Natural killer cell (primary cell): ENCODE measurements at regions not wholly inside any gene's neighbourhood (a gene's known extent, or its start where the extent isn't known, plus 50 kb on each side); places are given as distances from the start of the nearest gene placed in this dataset.

ENCODE experiments used
- ATAC-seq, 3 donors: fragments of 150-1000 bp in 2 of 3; fragments of 200-7000 bp in 1 of 3; cut with Tn5 transposase; 1 replicate in 1 of 3; 2 replicates in 2 of 3; pipeline ENCODE4 v1.10.0; 2021; ENCODE audit warnings: mild to moderate bottlenecking in 2 of 3, moderate library complexity in 2 of 3
- DNase-seq, 2 donors: peaks; one replicate each; pipeline versions ENCODE4 v3.0.0 to v3.0.0-alpha.2; 2013 to 2021; ENCODE audit warnings: mixed read lengths in 1 of 2
- H3K27ac ChIP-seq: one replicate; pipeline ENCODE4 v1.5.1; 2013; ENCODE audit warnings: mild to moderate bottlenecking, low read length
- H3K27me3 ChIP-seq: one replicate; pipeline ENCODE4 v1.6.1; 2013; ENCODE audit warnings: low read length; ENCODE audit not compliant: control insufficient read depth, insufficient read depth
- H3K36me3 ChIP-seq: one replicate; pipeline ENCODE4 v1.6.1; 2013; ENCODE audit warnings: low read length; ENCODE audit not compliant: control insufficient read depth, insufficient read depth
- H3K4me1 ChIP-seq: one replicate; pipeline ENCODE4 v1.6.1; 2013; ENCODE audit warnings: low read length; ENCODE audit not compliant: control insufficient read depth, insufficient read depth
- H3K4me3 ChIP-seq: one replicate; pipeline ENCODE4 v1.5.1; 2013; ENCODE audit warnings: low read length
- H3K9me3 ChIP-seq: one replicate; pipeline ENCODE4 v1.6.1; 2013; ENCODE audit warnings: low read length; ENCODE audit not compliant: control insufficient read depth, insufficient read depth
- H3K27ac Mint-ChIP-seq, 2 donors: one replicate each; pipeline ENCODE4 v1.8.0; 2022; ENCODE audit warnings: mild to moderate bottlenecking in 2 of 2, mixed read lengths in 2 of 2, moderate library complexity in 1 of 2
- H3K27me3 Mint-ChIP-seq, 2 donors: one replicate each; pipeline ENCODE4 v1.8.0; 2022; ENCODE audit warnings: low read depth in 2 of 2, mixed read lengths in 2 of 2
- H3K36me3 Mint-ChIP-seq: one replicate; pipeline ENCODE4 v1.8.0; 2022; ENCODE audit warnings: mixed read lengths
- H3K4me1 Mint-ChIP-seq, 2 donors: one replicate each; pipeline ENCODE4 v1.8.0; 2022; ENCODE audit warnings: mixed read lengths in 2 of 2
- H3K4me3 Mint-ChIP-seq: one replicate; pipeline ENCODE4 v1.8.0; 2022; ENCODE audit warnings: mild to moderate bottlenecking, moderate library complexity, mixed read lengths
- H3K9me3 Mint-ChIP-seq, 2 donors: one replicate each; pipeline ENCODE4 v1.8.0; 2022; ENCODE audit warnings: mixed read lengths in 2 of 2
- WGBS: methylation state at CpG from one replicate; pipeline ENCODE4 v1.1.7; 2013; ENCODE audit warnings: missing lambda C conversion rate; ENCODE audit not compliant: insufficient coverage; 5-methylcytosine and 5-hydroxymethylcytosine counted together
- intact Hi-C: fragments of 100-400 bp; cut with micrococcal nuclease; formaldehyde crosslinking; loops from one replicate; pipeline ENCODE4 v1.14.2; 2022
- TF ChIP-seq, protein P1 (sequence below): fragments of 200-600 bp; IDR thresholded peaks from one replicate; pipeline ENCODE4 v1.8.0; 2022; ENCODE audit warnings: antibody characterized with exemption

DNA sequence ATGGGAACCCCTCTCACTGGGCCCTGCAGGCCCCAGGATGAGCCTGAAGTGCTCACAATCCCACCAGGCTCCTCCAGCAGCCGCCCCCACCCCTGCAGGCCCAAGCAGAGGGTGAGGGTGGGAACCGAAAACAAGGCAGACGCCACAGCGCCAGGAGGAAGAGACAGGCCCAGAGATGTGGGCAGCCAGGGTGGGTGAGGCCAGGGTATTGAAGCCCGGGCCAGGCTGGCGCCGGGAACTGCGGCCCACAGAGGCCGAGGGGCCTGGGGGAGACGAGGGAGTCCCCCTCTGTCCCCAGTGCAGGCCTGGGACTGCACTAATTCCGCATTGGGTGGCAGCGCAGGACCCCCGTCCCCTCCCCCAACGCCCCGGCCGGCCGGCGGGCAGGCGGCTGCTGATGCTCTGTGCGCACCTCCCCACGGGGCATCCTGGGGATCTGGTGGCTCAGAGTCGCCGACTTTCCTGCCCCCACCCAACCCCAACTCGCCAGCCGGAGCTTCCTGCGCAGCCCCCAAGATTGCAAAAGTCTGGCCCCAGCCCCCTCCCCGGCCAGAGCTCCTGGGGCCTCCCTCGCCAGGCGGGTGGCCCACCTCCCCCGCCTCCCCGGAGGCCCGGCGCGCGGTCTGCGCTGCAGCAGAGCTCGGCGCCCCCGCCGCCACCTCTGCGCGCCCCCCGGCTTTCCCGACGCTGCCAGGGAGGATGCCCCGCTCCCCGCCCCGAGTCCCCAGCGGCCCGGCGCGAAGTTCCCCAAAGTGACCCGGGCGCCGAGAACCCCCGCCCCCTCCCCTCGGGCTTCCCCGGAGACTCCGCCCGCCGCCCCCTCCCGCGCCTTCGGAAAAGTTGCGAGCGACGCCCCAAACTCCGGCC, 107.8 kb downstream of the ENGASE start:
- Mint-ChIP-seq H3K4me3 (no peak overlapping the region), H3K4me1 (no peaks in the 10 kb centered on the region), H3K9me3 (no peaks in the 10 kb centered on the region), H3K27ac (no peak overlapping the region), H3K27me3 (peaks cover 26 to 30% of the 10 kb centered on the region in 2 donors), H3K36me3 (no peaks in the 10 kb centered on the region)
- H3K4me3 ChIP-seq, result no peak overlapping the region
- ATAC-seq (no peak), DNase-seq (no peak)
- intact Hi-C loops, result no loop called here
- H3K36me3 ChIP-seq, result no peaks in the 10 kb centered on the region
- peaks cover 3% of the 10 kb centered on the region for H3K27me3 ChIP-seq
- H3K9me3 ChIP-seq, result no peaks in the 10 kb centered on the region
- WGBS, result 5% methylated on average over 68 of the region's 68 CpGs
- TF ChIP-seq, protein P1, sequence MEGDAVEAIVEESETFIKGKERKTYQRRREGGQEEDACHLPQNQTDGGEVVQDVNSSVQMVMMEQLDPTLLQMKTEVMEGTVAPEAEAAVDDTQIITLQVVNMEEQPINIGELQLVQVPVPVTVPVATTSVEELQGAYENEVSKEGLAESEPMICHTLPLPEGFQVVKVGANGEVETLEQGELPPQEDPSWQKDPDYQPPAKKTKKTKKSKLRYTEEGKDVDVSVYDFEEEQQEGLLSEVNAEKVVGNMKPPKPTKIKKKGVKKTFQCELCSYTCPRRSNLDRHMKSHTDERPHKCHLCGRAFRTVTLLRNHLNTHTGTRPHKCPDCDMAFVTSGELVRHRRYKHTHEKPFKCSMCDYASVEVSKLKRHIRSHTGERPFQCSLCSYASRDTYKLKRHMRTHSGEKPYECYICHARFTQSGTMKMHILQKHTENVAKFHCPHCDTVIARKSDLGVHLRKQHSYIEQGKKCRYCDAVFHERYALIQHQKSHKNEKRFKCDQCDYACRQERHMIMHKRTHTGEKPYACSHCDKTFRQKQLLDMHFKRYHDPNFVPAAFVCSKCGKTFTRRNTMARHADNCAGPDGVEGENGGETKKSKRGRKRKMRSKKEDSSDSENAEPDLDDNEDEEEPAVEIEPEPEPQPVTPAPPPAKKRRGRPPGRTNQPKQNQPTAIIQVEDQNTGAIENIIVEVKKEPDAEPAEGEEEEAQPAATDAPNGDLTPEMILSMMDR, result no peak
- H3K4me1 ChIP-seq, result no peaks in the 10 kb centered on the region
- H3K27ac ChIP-seq, result no peak overlapping the region

DNA sequence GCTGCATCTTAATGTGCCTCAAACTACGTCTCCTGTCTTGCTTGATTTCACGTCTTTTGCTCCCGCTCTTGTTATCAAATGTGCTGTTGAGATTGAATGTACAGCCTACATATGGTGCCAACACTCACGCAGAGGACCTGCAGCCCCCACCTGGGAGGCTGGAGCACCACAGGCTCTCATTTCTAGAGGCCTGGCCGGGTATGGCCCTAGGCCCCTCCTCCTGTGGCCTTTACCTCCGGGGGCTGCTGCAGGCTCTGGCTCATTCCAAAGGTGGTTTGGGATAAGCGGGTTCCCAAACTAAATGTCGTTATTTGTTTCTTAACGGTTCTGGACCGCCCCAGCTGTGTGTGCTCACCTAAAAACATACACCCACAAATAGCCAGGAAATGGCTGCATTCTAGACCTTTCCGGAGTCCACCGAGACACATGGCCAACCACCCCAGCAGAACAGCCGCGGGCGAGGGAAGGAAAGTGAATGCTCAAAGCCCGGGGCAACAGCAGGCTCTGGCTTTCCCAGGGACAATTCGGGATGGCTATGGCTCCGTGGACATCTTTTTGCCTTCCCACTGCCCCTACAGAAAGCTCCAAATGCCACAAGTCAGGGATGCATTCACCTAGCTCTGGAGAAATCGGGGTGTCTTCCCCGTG, 105.9 kb downstream of the ENGASE start:
- ATAC-seq, result no peak
- H3K4me1 Mint-ChIP-seq, result no peaks in the 10 kb centered on the region
- intact Hi-C loops, result no loop called here
- no peaks in the 10 kb centered on the region for H3K36me3 ChIP-seq
- no peaks in the 10 kb centered on the region for H3K4me1 ChIP-seq
- 88% methylated on average over 20 of the region's 20 CpGs for WGBS
- H3K4me3 ChIP-seq, result no peak overlapping the region
- no peak overlapping the region for H3K4me3 Mint-ChIP-seq
- H3K27ac ChIP-seq, result no peak overlapping the region
- no peak for DNase-seq
- no peaks in the 10 kb centered on the region for H3K36me3 Mint-ChIP-seq
- TF ChIP-seq, protein P1, result no peak
- peaks cover 21 to 22% of the 10 kb centered on the region in 2 donors for H3K27me3 Mint-ChIP-seq
- H3K9me3 ChIP-seq, result no peaks in the 10 kb centered on the region
- H3K27ac Mint-ChIP-seq, result no peak overlapping the region
- no peaks in the 10 kb centered on the region for H3K9me3 Mint-ChIP-seq
- H3K27me3 ChIP-seq, result peaks cover 3% of the 10 kb centered on the region

DNA sequence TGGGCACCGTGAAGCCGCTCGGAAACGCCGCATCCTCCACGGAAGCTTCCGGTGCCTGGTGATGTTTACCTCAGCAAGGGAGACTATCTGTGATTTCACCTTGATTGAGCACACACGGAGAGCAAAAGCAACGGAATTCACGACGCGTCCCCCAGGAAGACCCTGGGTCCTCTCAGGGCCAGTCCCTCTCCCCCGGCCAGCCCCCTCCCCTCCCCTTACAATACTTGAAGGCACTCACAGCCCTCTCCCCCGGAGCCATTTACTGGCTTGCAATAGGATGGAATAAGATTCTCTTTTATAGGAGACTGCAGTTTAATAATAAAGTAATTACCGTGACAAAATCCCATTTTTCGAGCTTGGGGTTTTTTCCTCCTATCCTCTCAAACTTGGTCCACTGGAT, 104.7 kb downstream of the ENGASE start:
- Histone ChIP-seq H3K27ac (no peak overlapping the region), H3K4me1 (no peaks in the 10 kb centered on the region), H3K36me3 (no peaks in the 10 kb centered on the region), H3K4me3 (no peak overlapping the region), H3K9me3 (no peaks in the 10 kb centered on the region), H3K27me3 (peaks cover 3% of the 10 kb centered on the region)
- Mint-ChIP-seq H3K27me3 (peaks cover 11 to 12% of the 10 kb centered on the region in 2 donors), H3K27ac (no peak overlapping the region), H3K4me3 (no peak overlapping the region), H3K9me3 (no peaks in the 10 kb centered on the region), H3K4me1 (peaks cover 0 to 3% of the 10 kb centered on the region in 2 donors), H3K36me3 (no peaks in the 10 kb centered on the region)
- 91% methylated on average over 14 of the region's 16 CpGs for WGBS
- TF ChIP-seq, protein P1, result no peak
- ATAC-seq (no peak), DNase-seq (no peak)
- intact Hi-C loops, result no loop called here
